Astrocyte (in vitro differentiated cells and primary cell): ENCODE measurements at regions not wholly inside any gene's neighbourhood (a gene's known extent, or its start where the extent isn't known, plus 50 kb on each side); places are given as distances from the start of the nearest gene placed in this dataset.

ENCODE experiments used
- CTCF ChIP-seq: IDR thresholded peaks from 2 replicates; pipeline ENCODE4 v1.5.1; 2011; ENCODE audit warnings: low read depth, mild to moderate bottlenecking, inconsistent platforms, low read length, moderate library complexity; ENCODE audit not compliant: insufficient read depth
- EZH2 ChIP-seq: IDR thresholded peaks from 2 replicates; pipeline ENCODE4 v1.6.1; 2012; ENCODE audit warnings: mild to moderate bottlenecking, low read length, inconsistent platforms; ENCODE audit not compliant: insufficient read depth

DNA sequence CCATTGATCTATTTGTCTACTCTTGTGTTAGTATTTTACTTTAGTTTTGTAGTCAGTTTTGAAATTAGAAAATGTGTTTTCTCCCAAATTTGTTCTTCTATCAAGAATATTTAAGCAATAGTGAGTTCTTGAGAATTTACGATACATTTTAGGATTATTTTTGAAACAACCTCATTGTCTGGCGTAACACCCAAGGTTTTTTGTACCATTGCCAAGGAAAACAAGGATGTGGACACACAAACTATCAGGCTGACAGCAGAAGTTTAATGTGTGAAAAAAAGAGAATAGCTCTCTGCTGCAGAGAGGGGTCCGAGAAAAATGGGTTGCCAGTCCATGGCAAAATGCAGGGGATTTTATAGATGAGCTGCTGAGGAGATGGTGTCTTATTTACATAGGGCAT lies 865.1 kb upstream of the CNTN5 start:
- no peak for TF ChIP-seq CTCF
- TF ChIP-seq EZH2 = no peak
